Bronchial epithelial cell (primary cell): ENCODE measurements at regions not wholly inside any gene's neighbourhood (a gene's known extent, or its start where the extent isn't known, plus 50 kb on each side); places are given as distances from the start of the nearest gene placed in this dataset.
A peak's percentile ranks its signal among the peaks of the same experiment; 100 is the strongest.

Experiments
- DNase-seq: peaks from one replicate; pipeline ENCODE4 v3.0.0-alpha.2; 2010; ENCODE audit warnings: low read depth
- FAIRE-seq: peaks from 2 replicates; lab custom pipeline; 2011; peaks lifted over from hg19 to GRCh38; lab: Jason Lieb, UNC
- H3K27me3 ChIP-seq: 2 replicates; pipeline ENCODE4 v1.5.1; 2011; ENCODE audit warnings: low read length; ENCODE audit not compliant: control insufficient read depth, insufficient read depth
- H3K36me3 ChIP-seq: 2 replicates; pipeline ENCODE4 v1.5.1; 2011; ENCODE audit warnings: low read length; ENCODE audit not compliant: control insufficient read depth, insufficient read depth
- H3K4me3 ChIP-seq: 2 replicates; pipeline ENCODE4 v1.5.1; 2011; ENCODE audit warnings: mild to moderate bottlenecking, low read depth, low read length, control low read depth
- CTCF ChIP-seq: IDR thresholded peaks from 2 replicates; pipeline ENCODE4 v1.5.1; 2011; ENCODE audit warnings: mild to moderate bottlenecking, moderate library complexity, low read length, control low read depth, inconsistent platforms; ENCODE audit not compliant: insufficient read depth, severe bottlenecking

- peak; percentile 40 for DNase-seq
- no peaks in the 10 kb centered on the region for H3K36me3 ChIP-seq
- H3K4me3 ChIP-seq: no peak overlapping the region
- no peak for FAIRE-seq
- peaks cover 2% of the 10 kb centered on the region for H3K27me3 ChIP-seq
- no peak for TF ChIP-seq CTCF
Measured at GRCh38 chr21:41559658-41560631, 52.0 kb upstream of the TMPRSS2 start.

GRCh38 chr21:41558842-41559241 is 50.9 kb upstream of the TMPRSS2 start:
- no peak overlapping the region for H3K4me3 ChIP-seq
- H3K36me3 ChIP-seq: no peaks in the 10 kb centered on the region
- DNase-seq (no peak), FAIRE-seq (no peak)
- peaks cover 2% of the 10 kb centered on the region for H3K27me3 ChIP-seq
- no peak for TF ChIP-seq CTCF

GRCh38 chr21:41557884-41558283 is 49.9 kb upstream of the TMPRSS2 start:
- DNase-seq: no peak
- no peak for FAIRE-seq
- no peak for TF ChIP-seq CTCF
- H3K27me3 ChIP-seq: peaks cover 2% of the 10 kb centered on the region
- H3K36me3 ChIP-seq: no peaks in the 10 kb centered on the region
- H3K4me3 ChIP-seq: no peak overlapping the region
